MCF 10A (cell line): ENCODE measurements at regions not wholly inside any gene's neighbourhood (a gene's known extent, or its start where the extent isn't known, plus 50 kb on each side); places are given as distances from the start of the nearest gene placed in this dataset.

Experiments
- BruUV-seq: library from RNA; stranded (reverse); fragments of 400-500 nt; replicated peaks from 2 replicates; lab custom pipeline; 2021; lab: Mats Ljungman, UMichigan
- CTCF ChIA-PET: fragments of 300-600 bp; sonication (Branson Sonifier 250); formaldehyde crosslinking; extraction: SDS; loops from one replicate; lab custom pipeline; 2021; ENCODE audit warnings: antibody characterized with exemption, inconsistent platforms; lab: Yijun Ruan, JAX
- POLR2A ChIA-PET: fragments of 300-600, 350-650 bp; sonication (Branson Sonifier 250); formaldehyde crosslinking; extraction: SDS; loops from one replicate; lab custom pipeline; 2020; ENCODE audit warnings: antibody characterized with exemption, inconsistent platforms; lab: Yijun Ruan, JAX
- DNase-seq: peaks from one replicate; pipeline ENCODE4 v3.0.0-alpha.2; 2018; ENCODE audit not compliant: unreplicated experiment
- H3K27ac Mint-ChIP-seq: one replicate; pipeline ENCODE4 v1.8.0; 2022; ENCODE audit warnings: mild to moderate bottlenecking, low read depth, mixed read lengths; ENCODE audit not compliant: unreplicated experiment
- H3K27me3 Mint-ChIP-seq: one replicate; pipeline ENCODE4 v1.8.0; 2022; ENCODE audit warnings: mixed read lengths; ENCODE audit not compliant: insufficient read depth, unreplicated experiment
- H3K36me3 Mint-ChIP-seq: one replicate; pipeline ENCODE4 v1.8.0; 2022; ENCODE audit warnings: mild to moderate bottlenecking, moderate library complexity, mixed read lengths; ENCODE audit not compliant: insufficient read depth, unreplicated experiment
- H3K4me1 Mint-ChIP-seq: one replicate; pipeline ENCODE4 v1.8.0; 2022; ENCODE audit warnings: mixed read lengths; ENCODE audit not compliant: insufficient read depth, unreplicated experiment
- H3K4me3 Mint-ChIP-seq: one replicate; pipeline ENCODE4 v1.8.0; 2022; ENCODE audit warnings: mild to moderate bottlenecking, moderate library complexity, mixed read lengths; ENCODE audit not compliant: unreplicated experiment
- H3K9me3 Mint-ChIP-seq: one replicate; pipeline ENCODE4 v1.8.0; 2022; ENCODE audit warnings: mixed read lengths; ENCODE audit not compliant: unreplicated experiment
- CTCF ChIP-seq: fragments of 200-600 bp; IDR thresholded peaks from one replicate; pipeline ENCODE4 v1.8.0; 2022; ENCODE audit warnings: antibody characterized with exemption, mild to moderate bottlenecking; ENCODE audit not compliant: unreplicated experiment
- intact Hi-C: fragments of 100-400 bp; cut with micrococcal nuclease; formaldehyde crosslinking; loops from 2 replicates; pipeline ENCODE4 v1.14.1; 2022

DNA sequence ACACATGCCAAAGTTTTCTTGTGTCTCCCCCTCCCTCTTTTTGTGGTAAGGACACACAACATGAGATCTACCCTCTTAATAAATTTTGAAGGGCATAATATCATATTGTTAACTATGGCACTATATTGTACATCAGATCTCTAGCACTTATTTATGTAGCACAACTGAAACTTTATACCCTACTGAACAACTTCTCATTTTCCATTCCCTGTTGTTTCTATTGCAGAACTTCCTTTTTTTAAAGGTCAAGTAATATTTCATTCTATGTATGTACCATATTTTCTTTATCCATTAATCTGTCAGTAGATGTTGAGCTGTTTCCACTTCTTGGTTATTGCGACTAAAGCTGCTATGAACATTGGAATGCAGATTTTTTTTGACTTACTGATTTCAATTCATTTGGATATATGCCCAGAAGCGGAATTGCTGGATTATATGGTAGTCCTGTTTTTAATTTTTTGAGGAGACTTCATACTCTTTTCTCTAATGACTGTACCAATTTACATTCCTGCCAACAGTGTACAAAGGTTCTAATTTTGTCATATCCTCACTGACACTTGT is 305.3 kb downstream of the PRR16 start:
- Mint-ChIP-seq H3K36me3 (no peaks in the 10 kb centered on the region), H3K9me3 (no peaks in the 10 kb centered on the region), H3K27me3 (no peaks in the 10 kb centered on the region), H3K27ac (no peak overlapping the region), H3K4me3 (no peak overlapping the region), H3K4me1 (peaks cover 22% of the 10 kb centered on the region)
- ChIA-PET CTCF (no interaction called here), POLR2A (interaction anchor here (0.7 kb wide), 1 partner anchor 171 kb away, joined by 3 read pairs; no protein-coding TSS in a partner anchor)
- intact Hi-C loops = no loop called here
- TF ChIP-seq CTCF = no peak
- BruUV-seq = no TSS peak
- DNase-seq = no peak

- Mint-ChIP-seq H3K36me3 (no peaks in the 10 kb centered on the region), H3K27ac (no peak overlapping the region), H3K9me3 (no peaks in the 10 kb centered on the region), H3K4me3 (no peak overlapping the region), H3K4me1 (peaks cover 15% of the 10 kb centered on the region), H3K27me3 (no peaks in the 10 kb centered on the region)
- BruUV-seq = no TSS peak
- intact Hi-C loops = no loop called here
- DNase-seq = peak; percentile 4
- ChIA-PET POLR2A (interaction anchor here (0.8 to 1.0 kb wide), 2 partner anchors 9 to 26 kb away, joined by 3 read pairs; no protein-coding TSS in a partner anchor), CTCF (interaction anchor here (0.6 kb wide), 1 partner anchor 674 kb away, joined by 3 read pairs; no protein-coding TSS in a partner anchor)
- TF ChIP-seq CTCF = no peak
Observed at GRCh38 chr5:120771202-120771601, 307.1 kb downstream of the PRR16 start.

DNA sequence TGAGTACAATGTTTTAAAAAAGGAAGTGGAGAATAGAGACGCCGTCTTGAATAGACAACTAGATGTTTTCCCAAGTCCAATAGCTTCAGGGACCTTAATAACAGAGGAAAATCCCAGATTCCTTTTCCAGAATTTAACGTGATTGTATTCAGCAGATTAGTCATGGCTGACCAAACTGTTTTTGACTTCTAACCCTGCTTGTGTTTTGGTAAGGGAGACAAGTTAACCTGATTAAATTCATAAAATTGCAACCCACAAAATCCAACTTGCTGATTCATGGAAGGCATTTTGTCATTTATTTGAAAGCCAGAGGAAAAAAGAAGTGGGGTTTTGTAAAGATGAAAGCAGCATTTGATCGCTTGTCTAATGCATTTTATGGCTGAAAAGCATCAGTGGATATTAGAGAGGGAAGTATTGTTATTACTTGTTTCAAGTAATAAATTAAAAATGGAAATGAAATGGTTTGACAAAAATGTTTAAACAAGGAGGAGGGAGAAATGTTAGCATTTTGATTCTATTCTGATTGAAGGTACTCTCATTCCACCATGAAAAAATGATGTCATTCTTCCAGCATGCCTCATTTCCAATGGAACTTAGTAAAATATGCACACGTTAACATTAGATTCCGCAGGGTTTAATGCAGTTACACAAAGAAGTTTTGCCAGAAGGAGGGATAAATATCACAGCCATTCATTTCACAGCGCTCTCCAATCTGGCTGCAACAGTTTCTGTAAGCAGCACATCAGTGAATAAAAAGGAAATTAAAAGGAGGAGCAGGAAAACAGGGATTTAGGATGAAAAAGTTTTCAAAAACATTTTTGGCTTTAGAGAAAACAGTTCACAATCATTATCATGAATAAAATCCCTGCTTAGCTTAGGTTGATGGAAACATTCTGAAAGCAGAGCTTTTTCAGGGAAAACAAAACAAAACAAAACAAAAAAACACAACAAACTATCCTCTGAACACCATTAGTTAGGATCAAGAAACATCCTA is 314.7 kb downstream of the PRR16 start:
- TF ChIP-seq CTCF = no peak
- no peak overlapping the region for H3K4me3 Mint-ChIP-seq
- H3K27me3 Mint-ChIP-seq = no peaks in the 10 kb centered on the region

GRCh38 chr5:120779674-120780073 is 315.6 kb downstream of the PRR16 start:
- POLR2A ChIA-PET = interaction anchor here (0.9 kb wide), 1 partner anchor 9 kb away, joined by 3 read pairs; no protein-coding TSS in a partner anchor
- intact Hi-C loops = no loop called here
- Mint-ChIP-seq H3K27ac (no peak overlapping the region), H3K4me1 (no peaks in the 10 kb centered on the region), H3K36me3 (no peaks in the 10 kb centered on the region), H3K4me3 (no peak overlapping the region), H3K27me3 (no peaks in the 10 kb centered on the region), H3K9me3 (no peaks in the 10 kb centered on the region)
- CTCF ChIA-PET = no interaction called here
- TF ChIP-seq CTCF = no peak
- peak; percentile 15 for DNase-seq
- no TSS peak for BruUV-seq

More for the DNA sequence above, 314.7 kb downstream of the PRR16 start:
- POLR2A ChIA-PET = no interaction called here
- CTCF ChIA-PET = interaction anchor here (0.7 kb wide), 1 partner anchor 69 kb away, joined by 3 read pairs; no protein-coding TSS in a partner anchor
- Mint-ChIP-seq H3K9me3 (no peaks in the 10 kb centered on the region), H3K36me3 (no peaks in the 10 kb centered on the region), H3K4me1 (no peaks in the 10 kb centered on the region), H3K27ac (no peak overlapping the region)
- DNase-seq = no peak
- intact Hi-C loops = no loop called here
- no TSS peak for BruUV-seq
